ENCODE measurements at regions not wholly inside any gene's neighbourhood (a gene's known extent, or its start where the extent isn't known, plus 50 kb on each side); places are given as distances from the start of the nearest gene placed in this dataset.

DNA sequence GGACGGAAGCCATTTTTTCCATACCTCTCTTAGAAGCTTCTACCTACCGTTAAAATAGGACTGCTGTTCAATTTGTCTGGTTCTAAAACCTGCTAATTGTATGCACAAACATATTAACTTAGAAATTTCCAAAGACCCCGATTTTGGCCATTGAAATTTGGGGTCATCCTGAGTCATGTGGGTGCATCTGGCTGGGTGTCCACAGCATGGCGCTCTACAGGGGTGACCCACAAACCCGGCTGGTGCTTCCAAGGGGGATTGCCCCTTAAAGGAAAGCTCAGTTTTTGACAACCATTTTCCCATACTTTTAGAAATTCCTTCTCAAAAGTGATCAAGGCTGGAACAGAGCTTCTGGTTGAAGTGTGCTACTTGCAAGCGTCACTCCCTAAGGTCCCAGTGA is 83.9 kb upstream of the EIF5 start:
- TF ChIP-seq RARB (CRISPR knock-in tag; IDR thresholded peaks at IDR 0.05) (no peak), PPARA (CRISPR knock-in tag; IDR thresholded peaks at IDR 0.05; ENCODE audit: borderline replicate concordance) (no peak), ARNTL (CRISPR knock-in tag; IDR thresholded peaks at IDR 0.05; ENCODE audit: borderline replicate concordance, low read depth) (no peak), ZNF565 (CRISPR knock-in tag; conservative IDR thresholded peaks at IDR 0.05; ENCODE audit: low read depth) (no peak)
- TF ChIP-seq, protein P1, sequence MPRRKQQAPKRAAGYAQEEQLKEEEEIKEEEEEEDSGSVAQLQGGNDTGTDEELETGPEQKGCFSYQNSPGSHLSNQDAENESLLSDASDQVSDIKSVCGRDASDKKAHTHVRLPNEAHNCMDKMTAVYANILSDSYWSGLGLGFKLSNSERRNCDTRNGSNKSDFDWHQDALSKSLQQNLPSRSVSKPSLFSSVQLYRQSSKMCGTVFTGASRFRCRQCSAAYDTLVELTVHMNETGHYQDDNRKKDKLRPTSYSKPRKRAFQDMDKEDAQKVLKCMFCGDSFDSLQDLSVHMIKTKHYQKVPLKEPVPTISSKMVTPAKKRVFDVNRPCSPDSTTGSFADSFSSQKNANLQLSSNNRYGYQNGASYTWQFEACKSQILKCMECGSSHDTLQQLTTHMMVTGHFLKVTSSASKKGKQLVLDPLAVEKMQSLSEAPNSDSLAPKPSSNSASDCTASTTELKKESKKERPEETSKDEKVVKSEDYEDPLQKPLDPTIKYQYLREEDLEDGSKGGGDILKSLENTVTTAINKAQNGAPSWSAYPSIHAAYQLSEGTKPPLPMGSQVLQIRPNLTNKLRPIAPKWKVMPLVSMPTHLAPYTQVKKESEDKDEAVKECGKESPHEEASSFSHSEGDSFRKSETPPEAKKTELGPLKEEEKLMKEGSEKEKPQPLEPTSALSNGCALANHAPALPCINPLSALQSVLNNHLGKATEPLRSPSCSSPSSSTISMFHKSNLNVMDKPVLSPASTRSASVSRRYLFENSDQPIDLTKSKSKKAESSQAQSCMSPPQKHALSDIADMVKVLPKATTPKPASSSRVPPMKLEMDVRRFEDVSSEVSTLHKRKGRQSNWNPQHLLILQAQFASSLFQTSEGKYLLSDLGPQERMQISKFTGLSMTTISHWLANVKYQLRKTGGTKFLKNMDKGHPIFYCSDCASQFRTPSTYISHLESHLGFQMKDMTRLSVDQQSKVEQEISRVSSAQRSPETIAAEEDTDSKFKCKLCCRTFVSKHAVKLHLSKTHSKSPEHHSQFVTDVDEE (CRISPR knock-in tag; IDR thresholded peaks at IDR 0.05) = no peak
- ATAC-seq = no peak

DNA sequence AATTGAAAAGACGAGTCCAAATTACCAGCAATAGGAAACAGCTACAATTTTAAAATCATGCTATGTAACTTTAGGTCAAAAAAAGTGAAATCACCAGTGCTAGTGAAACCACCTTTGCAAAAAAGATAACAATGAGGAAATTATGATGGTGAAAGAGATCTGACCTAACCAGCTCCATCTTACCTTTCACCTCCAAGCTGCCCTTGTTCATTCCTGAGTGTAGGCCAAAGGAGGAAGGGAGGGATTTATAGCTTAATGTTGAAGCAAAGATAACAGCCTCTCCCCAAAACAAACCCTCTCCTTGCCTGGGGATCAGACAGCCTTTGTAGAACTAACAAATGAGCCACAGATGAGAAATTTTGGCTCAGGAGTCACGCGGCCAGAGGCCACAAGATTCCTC is 83.2 kb upstream of the EIF5 start:
- TF ChIP-seq GLIS3 (CRISPR knock-in tag; IDR thresholded peaks at IDR 0.05) (no peak), ZFP3 (CRISPR knock-in tag; IDR thresholded peaks at IDR 0.05) (no peak), TCF4 (CRISPR knock-in tag; IDR thresholded peaks at IDR 0.05; ENCODE audit: borderline replicate concordance) (no peak), CSDC2 (CRISPR knock-in tag; IDR thresholded peaks at IDR 0.05) (no peak), OSR1 (CRISPR knock-in tag; IDR thresholded peaks at IDR 0.05) (no peak), TOX (CRISPR knock-in tag; IDR thresholded peaks at IDR 0.05; ENCODE audit: borderline replicate concordance) (no peak), BACH2 (CRISPR knock-in tag; IDR thresholded peaks at IDR 0.05; ENCODE audit: borderline replicate concordance) (no peak), ZFP30 (CRISPR knock-in tag; IDR thresholded peaks at IDR 0.05) (no peak), PPARA (CRISPR knock-in tag; IDR thresholded peaks at IDR 0.05; ENCODE audit: borderline replicate concordance) (no peak), ESRRG (CRISPR knock-in tag; IDR thresholded peaks at IDR 0.05) (no peak), SNAI2 (CRISPR knock-in tag; IDR thresholded peaks at IDR 0.05) (no peak), ZNF565 (CRISPR knock-in tag; conservative IDR thresholded peaks at IDR 0.05; ENCODE audit: low read depth) (no peak), ARNTL (CRISPR knock-in tag; IDR thresholded peaks at IDR 0.05; ENCODE audit: borderline replicate concordance, low read depth) (no peak), RARB (CRISPR knock-in tag; IDR thresholded peaks at IDR 0.05) (no peak)
- no peak for ATAC-seq

DNA sequence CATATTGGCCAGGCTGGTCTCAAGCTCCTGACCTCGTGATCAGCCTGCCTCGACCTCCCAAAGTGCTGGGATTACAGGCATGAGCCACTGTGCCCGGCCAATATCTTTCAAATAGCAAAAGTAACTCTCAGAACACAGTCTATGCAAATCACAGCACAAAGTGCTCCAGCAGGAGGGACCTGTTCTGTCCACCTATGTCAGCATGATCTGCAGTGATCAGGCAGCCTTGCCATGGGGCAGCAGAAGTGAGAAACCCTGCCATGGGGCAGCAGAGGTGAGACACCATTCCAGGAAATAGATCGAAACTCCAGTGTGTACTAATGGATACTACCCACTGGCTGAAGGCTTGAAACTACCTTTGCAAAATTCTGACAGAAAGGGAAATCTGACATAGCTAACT is 78.5 kb upstream of the EIF5 start:
- no peak for ATAC-seq
- TF ChIP-seq ZNF70 (CRISPR knock-in tag; IDR thresholded peaks at IDR 0.05) (no peak), TOX (CRISPR knock-in tag; IDR thresholded peaks at IDR 0.05; ENCODE audit: borderline replicate concordance) (no peak), ARNTL (CRISPR knock-in tag; IDR thresholded peaks at IDR 0.05; ENCODE audit: borderline replicate concordance, low read depth) (no peak), ZFP3 (CRISPR knock-in tag; IDR thresholded peaks at IDR 0.05) (no peak), ZNF8 (CRISPR knock-in tag; IDR thresholded peaks at IDR 0.05) (no peak), OSR1 (CRISPR knock-in tag; IDR thresholded peaks at IDR 0.05) (no peak)

DNA sequence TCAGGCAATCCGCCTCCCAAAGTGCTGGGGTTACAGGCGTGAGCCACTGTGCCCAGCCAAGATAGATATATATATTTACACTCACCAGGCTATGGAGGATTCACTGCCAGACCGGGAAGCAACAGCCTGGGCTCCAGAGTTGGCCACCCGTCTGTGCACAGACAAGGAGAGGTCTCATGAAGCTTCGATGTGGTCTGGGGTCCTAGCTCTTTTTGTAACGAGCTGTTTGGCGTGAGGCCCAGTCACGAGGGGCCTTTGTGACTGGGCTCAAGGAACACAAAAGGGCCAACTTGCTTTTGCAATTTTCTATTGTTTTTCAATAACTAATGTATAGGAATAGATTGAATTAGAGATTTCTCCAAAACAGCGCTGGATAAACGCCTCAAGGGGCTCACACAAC is 77.6 kb upstream of the EIF5 start:
- TF ChIP-seq, protein P2, sequence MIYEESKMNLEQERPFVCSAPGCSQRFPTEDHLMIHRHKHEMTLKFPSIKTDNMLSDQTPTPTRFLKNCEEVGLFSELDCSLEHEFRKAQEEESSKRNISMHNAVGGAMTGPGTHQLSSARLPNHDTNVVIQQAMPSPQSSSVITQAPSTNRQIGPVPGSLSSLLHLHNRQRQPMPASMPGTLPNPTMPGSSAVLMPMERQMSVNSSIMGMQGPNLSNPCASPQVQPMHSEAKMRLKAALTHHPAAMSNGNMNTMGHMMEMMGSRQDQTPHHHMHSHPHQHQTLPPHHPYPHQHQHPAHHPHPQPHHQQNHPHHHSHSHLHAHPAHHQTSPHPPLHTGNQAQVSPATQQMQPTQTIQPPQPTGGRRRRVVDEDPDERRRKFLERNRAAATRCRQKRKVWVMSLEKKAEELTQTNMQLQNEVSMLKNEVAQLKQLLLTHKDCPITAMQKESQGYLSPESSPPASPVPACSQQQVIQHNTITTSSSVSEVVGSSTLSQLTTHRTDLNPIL (CRISPR knock-in tag; IDR thresholded peaks at IDR 0.05; ENCODE audit: low read depth) = no peak
- TF ChIP-seq OSR1 (CRISPR knock-in tag; IDR thresholded peaks at IDR 0.05) (no peak), TOX (CRISPR knock-in tag; IDR thresholded peaks at IDR 0.05; ENCODE audit: borderline replicate concordance) (no peak), ARNTL (CRISPR knock-in tag; IDR thresholded peaks at IDR 0.05; ENCODE audit: borderline replicate concordance, low read depth) (no peak), CSDC2 (CRISPR knock-in tag; IDR thresholded peaks at IDR 0.05) (no peak), ZNF8 (CRISPR knock-in tag; IDR thresholded peaks at IDR 0.05) (no peak), ZNF565 (CRISPR knock-in tag; conservative IDR thresholded peaks at IDR 0.05; ENCODE audit: low read depth) (no peak), ZFP3 (CRISPR knock-in tag; IDR thresholded peaks at IDR 0.05) (no peak), PPARA (CRISPR knock-in tag; IDR thresholded peaks at IDR 0.05; ENCODE audit: borderline replicate concordance) (no peak), RARB (CRISPR knock-in tag; IDR thresholded peaks at IDR 0.05) (no peak), ESRRG (CRISPR knock-in tag; IDR thresholded peaks at IDR 0.05) (no peak), ZFP30 (CRISPR knock-in tag; IDR thresholded peaks at IDR 0.05) (no peak), ISL1 (CRISPR knock-in tag; IDR thresholded peaks at IDR 0.05) (no peak)
- TF ChIP-seq, protein P3, sequence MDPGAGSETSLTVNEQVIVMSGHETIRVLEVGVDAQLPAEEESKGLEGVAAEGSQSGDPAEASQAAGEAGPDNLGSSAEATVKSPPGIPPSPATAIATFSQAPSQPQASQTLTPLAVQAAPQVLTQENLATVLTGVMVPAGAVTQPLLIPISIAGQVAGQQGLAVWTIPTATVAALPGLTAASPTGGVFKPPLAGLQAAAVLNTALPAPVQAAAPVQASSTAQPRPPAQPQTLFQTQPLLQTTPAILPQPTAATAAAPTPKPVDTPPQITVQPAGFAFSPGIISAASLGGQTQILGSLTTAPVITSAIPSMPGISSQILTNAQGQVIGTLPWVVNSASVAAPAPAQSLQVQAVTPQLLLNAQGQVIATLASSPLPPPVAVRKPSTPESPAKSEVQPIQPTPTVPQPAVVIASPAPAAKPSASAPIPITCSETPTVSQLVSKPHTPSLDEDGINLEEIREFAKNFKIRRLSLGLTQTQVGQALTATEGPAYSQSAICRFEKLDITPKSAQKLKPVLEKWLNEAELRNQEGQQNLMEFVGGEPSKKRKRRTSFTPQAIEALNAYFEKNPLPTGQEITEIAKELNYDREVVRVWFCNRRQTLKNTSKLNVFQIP (CRISPR knock-in tag; IDR thresholded peaks at IDR 0.05; ENCODE audit: borderline replicate concordance, low read depth) = no peak
- TF ChIP-seq, protein P4, sequence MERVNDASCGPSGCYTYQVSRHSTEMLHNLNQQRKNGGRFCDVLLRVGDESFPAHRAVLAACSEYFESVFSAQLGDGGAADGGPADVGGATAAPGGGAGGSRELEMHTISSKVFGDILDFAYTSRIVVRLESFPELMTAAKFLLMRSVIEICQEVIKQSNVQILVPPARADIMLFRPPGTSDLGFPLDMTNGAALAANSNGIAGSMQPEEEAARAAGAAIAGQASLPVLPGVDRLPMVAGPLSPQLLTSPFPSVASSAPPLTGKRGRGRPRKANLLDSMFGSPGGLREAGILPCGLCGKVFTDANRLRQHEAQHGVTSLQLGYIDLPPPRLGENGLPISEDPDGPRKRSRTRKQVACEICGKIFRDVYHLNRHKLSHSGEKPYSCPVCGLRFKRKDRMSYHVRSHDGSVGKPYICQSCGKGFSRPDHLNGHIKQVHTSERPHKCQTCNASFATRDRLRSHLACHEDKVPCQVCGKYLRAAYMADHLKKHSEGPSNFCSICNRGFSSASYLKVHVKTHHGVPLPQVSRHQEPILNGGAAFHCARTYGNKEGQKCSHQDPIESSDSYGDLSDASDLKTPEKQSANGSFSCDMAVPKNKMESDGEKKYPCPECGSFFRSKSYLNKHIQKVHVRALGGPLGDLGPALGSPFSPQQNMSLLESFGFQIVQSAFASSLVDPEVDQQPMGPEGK (CRISPR knock-in tag; IDR thresholded peaks at IDR 0.05; ENCODE audit: borderline replicate concordance) = no peak
- TF ChIP-seq, protein P1 (CRISPR knock-in tag; IDR thresholded peaks at IDR 0.05) = no peak
- no peak for ATAC-seq
